ENCODE measurements at regions not wholly inside any gene's neighbourhood (a gene's known extent, or its start where the extent isn't known, plus 50 kb on each side); places are given as distances from the start of the nearest gene placed in this dataset.

DNA sequence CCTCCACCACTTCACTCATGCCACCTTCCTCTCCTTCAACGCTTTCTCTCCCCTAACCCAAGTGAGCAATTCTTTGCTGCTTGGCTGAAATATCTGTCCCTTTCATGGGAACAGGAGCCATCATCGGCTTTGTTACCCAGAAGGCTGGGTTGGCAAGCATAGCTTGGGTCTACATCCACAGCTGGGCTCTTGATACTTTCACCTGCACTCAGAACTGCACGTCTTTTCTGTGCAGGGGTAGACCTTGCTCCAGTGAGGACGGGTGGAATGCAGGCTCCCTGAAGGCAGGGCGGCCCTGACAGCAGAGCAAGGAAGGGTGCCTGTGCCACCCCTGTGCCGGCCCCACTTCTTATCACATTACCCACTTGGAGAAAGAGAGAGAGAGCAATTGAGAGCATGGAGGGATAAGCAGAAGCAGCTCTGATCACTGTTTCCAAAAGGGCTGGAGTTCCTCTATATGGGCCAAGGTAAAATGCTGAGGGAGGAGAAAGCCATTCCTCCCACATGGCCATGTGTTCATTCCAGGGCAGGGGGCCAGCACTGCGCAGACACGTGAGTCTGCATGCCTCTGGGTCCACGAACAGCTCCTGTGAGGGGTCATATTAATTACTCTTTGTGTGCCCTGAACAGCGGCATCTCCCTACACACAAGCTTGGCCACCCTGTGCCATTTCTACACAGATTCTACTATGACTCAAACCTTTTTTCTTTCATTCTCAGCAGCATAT, 181.8 kb downstream of the BUD13 start (continued):
- TF ChIP-seq EZH2phosphoT487 (IDR thresholded peaks at IDR 0.05; ENCODE audit: unreplicated experiment) (no peak), JUNB (IDR thresholded peaks at IDR 0.05; ENCODE audit: unreplicated experiment) (no peak), POLR2AphosphoS5 (IDR thresholded peaks at IDR 0.05; ENCODE audit: low read depth) (no peak), NANOG (IDR thresholded peaks at IDR 0.05; ENCODE audit: borderline replicate concordance) (no peak), ETS1 (IDR thresholded peaks at IDR 0.05) (no peak), EZH2 (IDR thresholded peaks at IDR 0.05; ENCODE audit: low read depth, unreplicated experiment) (no peak)
- TF ChIP-seq, protein P1, sequence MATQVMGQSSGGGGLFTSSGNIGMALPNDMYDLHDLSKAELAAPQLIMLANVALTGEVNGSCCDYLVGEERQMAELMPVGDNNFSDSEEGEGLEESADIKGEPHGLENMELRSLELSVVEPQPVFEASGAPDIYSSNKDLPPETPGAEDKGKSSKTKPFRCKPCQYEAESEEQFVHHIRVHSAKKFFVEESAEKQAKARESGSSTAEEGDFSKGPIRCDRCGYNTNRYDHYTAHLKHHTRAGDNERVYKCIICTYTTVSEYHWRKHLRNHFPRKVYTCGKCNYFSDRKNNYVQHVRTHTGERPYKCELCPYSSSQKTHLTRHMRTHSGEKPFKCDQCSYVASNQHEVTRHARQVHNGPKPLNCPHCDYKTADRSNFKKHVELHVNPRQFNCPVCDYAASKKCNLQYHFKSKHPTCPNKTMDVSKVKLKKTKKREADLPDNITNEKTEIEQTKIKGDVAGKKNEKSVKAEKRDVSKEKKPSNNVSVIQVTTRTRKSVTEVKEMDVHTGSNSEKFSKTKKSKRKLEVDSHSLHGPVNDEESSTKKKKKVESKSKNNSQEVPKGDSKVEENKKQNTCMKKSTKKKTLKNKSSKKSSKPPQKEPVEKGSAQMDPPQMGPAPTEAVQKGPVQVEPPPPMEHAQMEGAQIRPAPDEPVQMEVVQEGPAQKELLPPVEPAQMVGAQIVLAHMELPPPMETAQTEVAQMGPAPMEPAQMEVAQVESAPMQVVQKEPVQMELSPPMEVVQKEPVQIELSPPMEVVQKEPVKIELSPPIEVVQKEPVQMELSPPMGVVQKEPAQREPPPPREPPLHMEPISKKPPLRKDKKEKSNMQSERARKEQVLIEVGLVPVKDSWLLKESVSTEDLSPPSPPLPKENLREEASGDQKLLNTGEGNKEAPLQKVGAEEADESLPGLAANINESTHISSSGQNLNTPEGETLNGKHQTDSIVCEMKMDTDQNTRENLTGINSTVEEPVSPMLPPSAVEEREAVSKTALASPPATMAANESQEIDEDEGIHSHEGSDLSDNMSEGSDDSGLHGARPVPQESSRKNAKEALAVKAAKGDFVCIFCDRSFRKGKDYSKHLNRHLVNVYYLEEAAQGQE (IDR thresholded peaks at IDR 0.05; ENCODE audit: unreplicated experiment), result no peak

DNA sequence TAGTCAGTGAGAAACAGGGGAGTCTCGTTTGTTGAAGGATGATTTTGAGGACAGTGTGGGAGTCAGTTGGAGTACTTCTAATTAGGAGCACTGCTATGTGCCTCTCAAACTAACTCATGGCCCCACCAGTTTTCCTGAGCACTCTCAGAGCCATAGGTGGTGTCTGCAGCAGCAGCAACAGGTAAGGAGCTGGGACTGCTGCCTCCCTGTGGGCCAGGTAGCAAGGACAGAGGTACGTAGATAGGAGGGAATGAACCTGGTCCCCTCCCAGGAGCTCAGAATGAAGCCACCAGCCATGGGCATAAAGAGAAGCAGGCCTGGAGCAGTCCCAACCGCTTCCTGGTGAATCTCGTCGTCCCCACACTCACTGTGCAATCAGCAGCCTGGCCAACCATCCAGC, 183.4 kb downstream of the BUD13 start:
- Histone ChIP-seq H3K4me1 (ENCODE audit: insufficient read depth) (peaks cover 9% of the 10 kb centered on the region; the same call in 1 of the 2 replicates), H3K27ac (ENCODE audit: low read depth) (no peak overlapping the region), H3K27me3 (ENCODE audit: insufficient read depth) (peaks cover 18% of the 10 kb centered on the region), H2AFZ (no peak overlapping the region), H3K4me3 (no peak overlapping the region), H3K36me3 (ENCODE audit: insufficient read depth) (no peaks in the 10 kb centered on the region; the same call in 1 of the 2 replicates), H3K79me2 (replicated peaks; ENCODE audit: insufficient read depth) (no peaks in the 10 kb centered on the region), H3K4me2 (no peak overlapping the region), H3K9me2 (ENCODE audit: insufficient read depth) (no peaks in the 10 kb centered on the region), H3F3A (replicated peaks; ENCODE audit: low read depth) (no peaks in the 10 kb centered on the region), H4K20me1 (replicated peaks; ENCODE audit: insufficient read depth) (no peaks in the 10 kb centered on the region)
- H3K9me3 Mint-ChIP-seq, result no peaks in the 10 kb centered on the region; the same call in 2 of the 3 replicates
- ATAC-seq, result peak; percentile 42; the same call in 2 of the 3 replicates
- no peaks in the 10 kb centered on the region for H3K36me3 Mint-ChIP-seq (ENCODE audit: low read depth)
- DNase-seq (ENCODE audit: low spot score), result no peak
- H3K27ac Mint-ChIP-seq, result no peak overlapping the region
- TF ChIP-seq CTCF (conservative IDR thresholded peaks at IDR 0.05; ENCODE audit: low read depth in 2 of 2) (0 out of 4 replicates have a peak, but pooled peaks of 1 of the 2 experiments have one; percentile 7), ZNF331 (CRISPR knock-in tag; IDR thresholded peaks at IDR 0.05; ENCODE audit: low read depth) (no peak)
- H3K27me3 Mint-ChIP-seq (ENCODE audit: insufficient read depth, low read depth, poor library complexity), result peaks cover 11% of the 10 kb centered on the region
- no peak overlapping the region for H3K4me3 Mint-ChIP-seq
- H3K4me1 Mint-ChIP-seq, result peaks cover 4% of the 10 kb centered on the region; the same call in 2 of the 3 replicates
